ENCODE measurements at regions not wholly inside any gene's neighbourhood (a gene's known extent, or its start where the extent isn't known, plus 50 kb on each side); places are given as distances from the start of the nearest gene placed in this dataset.

GRCh38 chr6:104591573-104592334, 268.0 kb downstream of the HACE1 start:
- TF ChIP-seq ZBTB7A (IDR thresholded peaks at IDR 0.05; ENCODE audit: borderline replicate concordance, control insufficient read depth, low read depth, low read length): no peak
- no peak for TF ChIP-seq EWSR1 (IDR thresholded peaks at IDR 0.05; ENCODE audit: borderline replicate concordance, low read depth, partially characterized antibody)
- no peak for TF ChIP-seq ZNF140 (CRISPR knock-in tag; IDR thresholded peaks at IDR 0.05)
- no peak for TF ChIP-seq MAFG (tag; conservative IDR thresholded peaks at IDR 0.05)
- TF ChIP-seq RUNX1 (IDR thresholded peaks at IDR 0.05; ENCODE audit: low read depth): no peak
- no peak for TF ChIP-seq ZNF121 (CRISPR knock-in tag; conservative IDR thresholded peaks at IDR 0.05)
- TF ChIP-seq ZNF445 (CRISPR knock-in tag; IDR thresholded peaks at IDR 0.05; ENCODE audit: low read depth): no peak
- no peak for TF ChIP-seq POLR2A (conservative IDR thresholded peaks at IDR 0.05)
- no peak for TF ChIP-seq POLR3A (IDR thresholded peaks at IDR 0.05; ENCODE audit: borderline replicate concordance, extremely low read depth, insufficient read depth, insufficient read length)
- TF ChIP-seq PRPF4 (IDR thresholded peaks at IDR 0.05; ENCODE audit: insufficient read depth, low read depth, low read length, poor library complexity, severe bottlenecking): no peak
- no peak for TF ChIP-seq TCF7 (IDR thresholded peaks at IDR 0.05; ENCODE audit: borderline replicate concordance)
- no peak for TF ChIP-seq ARID3A (IDR thresholded peaks at IDR 0.05; ENCODE audit: borderline replicate concordance, low read depth, low read length)
- no peak for TF ChIP-seq PTRF (tag; IDR thresholded peaks at IDR 0.05)
- no peak for TF ChIP-seq PTTG1 (tag; IDR thresholded peaks at IDR 0.05; ENCODE audit: low read depth)
- no peak for TF ChIP-seq L3MBTL2 (IDR thresholded peaks at IDR 0.05)
- TF ChIP-seq MBD2 (IDR thresholded peaks at IDR 0.05; ENCODE audit: borderline replicate concordance, low read depth): no peak
- TF ChIP-seq ZNF143 (CRISPR knock-in tag; IDR thresholded peaks at IDR 0.05): no peak
- no peak overlapping the region for H3K27ac ChIP-seq (ENCODE audit: extremely low read depth, low read depth, low read length)
- H3K4me2 ChIP-seq (ENCODE audit: insufficient read depth, low read length): no peak overlapping the region
- DNase-seq (ENCODE audit: extremely low read depth in 1 of 4, low spot score in 3 of 4) (no peak), ATAC-seq (no peak), FAIRE-seq (no peak)
- ChIA-PET CTCF (ENCODE audit: low intra/inter-chr PET ratio) (no interaction called here), POLR2A (interaction anchor here (1.1 kb wide), 1 partner anchor 12 kb away, joined by 3 read pairs; no protein-coding TSS in a partner anchor)
- intact Hi-C loops (cut with micrococcal nuclease): no loop called here
- H3K36me3 ChIP-seq (ENCODE audit: control insufficient read depth, insufficient read depth, low read length): no peaks in the 10 kb centered on the region
- no peak overlapping the region for H2AFZ ChIP-seq (ENCODE audit: low read depth, low read length)
- no peak overlapping the region for H3K4me3 ChIP-seq
- no peaks in the 10 kb centered on the region for H3K79me2 ChIP-seq (ENCODE audit: control insufficient read depth, insufficient read depth, low read length)
- no TSS peak for BruUV-seq (replicated peaks)
- in situ Hi-C loops (cut with MboI): no loop called here
- H4K20me1 ChIP-seq (replicated peaks; ENCODE audit: control insufficient read depth, insufficient read depth, low read length): no peaks in the 10 kb centered on the region
- no peaks in the 10 kb centered on the region for H3K4me1 ChIP-seq (replicated peaks in 1 of 2; ENCODE audit: control insufficient read depth in 2 of 2, insufficient read depth in 2 of 2, low read length in 2 of 2)
- WGBS (ENCODE audit: insufficient coverage, low coverage, missing lambda C conversion rate): 0% methylated on average over 2 of the region's 2 CpGs
- H3K9ac ChIP-seq (ENCODE audit: insufficient read depth in 1 of 2, low read depth in 2 of 2, low read length in 2 of 2): no peak overlapping the region
- H3K9me3 ChIP-seq (replicated peaks; ENCODE audit: control insufficient read depth, insufficient read depth, low read depth, low read length): no peaks in the 10 kb centered on the region
- H3K27me3 ChIP-seq (ENCODE audit: control insufficient read depth in 2 of 2, insufficient read depth in 2 of 2, low read length in 2 of 2): no peaks in the 10 kb centered on the region
- no peaks in the 10 kb centered on the region for H3K9me1 ChIP-seq (ENCODE audit: control insufficient read depth, insufficient read depth, low read length)
